Pancreas (tissue), 10 donors: ENCODE measurements at regions not wholly inside any gene's neighbourhood (a gene's known extent, or its start where the extent isn't known, plus 50 kb on each side); places are given as distances from the start of the nearest gene placed in this dataset.

Source experiments
- ATAC-seq, 4 donors: fragments of 200-7000 bp; cut with Tn5 transposase; one replicate each; pipeline versions ENCODE4 v1.8.0 to v1.9.1; 2020; ENCODE audit warnings: mild to moderate bottlenecking in 4 of 4, moderate library complexity in 4 of 4
- DNase-seq, 6 donors: peaks; one replicate each; pipeline ENCODE4 v3.0.0-alpha.2; 2020
- FAIRE-seq: peaks from 2 replicates; lab custom pipeline; 2012; peaks lifted over from hg19 to GRCh38; lab: Jason Lieb, UNC
- H3K27ac ChIP-seq, 4 donors: fragments of 200-600 bp; sonication (generic); 1 replicate in 3 of 4; 2 replicates in 1 of 4; pipeline versions ENCODE4 v1.5.0 to v1.8.0; 2020
- H3K27me3 ChIP-seq, 4 donors: fragments of 200-600 bp; one replicate each; pipeline ENCODE4 v1.8.0; 2021
- H3K36me3 ChIP-seq, 3 donors: fragments of 200-600 bp; sonication (generic) in 1 of 3; one replicate each; pipeline versions ENCODE4 v1.5.0 to v1.8.0; 2020 to 2021
- H3K4me1 ChIP-seq, 3 donors: fragments of 200-600 bp; one replicate each; pipeline ENCODE4 v1.8.0; 2021
- H3K4me3 ChIP-seq, 4 donors: fragments of 200-600 bp; sonication (generic) in 2 of 4; one replicate each; pipeline versions ENCODE4 v1.5.0 to v1.8.0; 2020 to 2021
- H3K9me3 ChIP-seq, 4 donors: fragments of 200-600 bp; one replicate each; pipeline ENCODE4 v1.8.0; 2021
- WGBS, 2 donors: extraction: QIAGEN DNeasy Blood & Tissue Kit; methylation state at CpG; one replicate each; pipeline ENCODE4 v1.1.7; 2013; 5-methylcytosine and 5-hydroxymethylcytosine counted together
- intact Hi-C, 3 donors: fragments of 100-400 bp; cut with DNase I; formaldehyde crosslinking; loops; one replicate each; pipeline versions ENCODE4 v1.11.1 to v1.14.2; 2022
- TF ChIP-seq, protein P1 (sequence below), 4 donors: fragments of 200-600 bp; sonication (generic) in 3 of 4; IDR thresholded peaks; one replicate each; pipeline versions ENCODE4 v1.5.0 to v1.8.0; 2021; ENCODE audit warnings: antibody characterized with exemption in 4 of 4
- donor health status: healthy with polysubstance abuse.
- donor health status: DM: no; HTN: no; CAD: no; lungs with moderate emphysema.
- donor health status: DM: no; HTN: no; CAD: no.
- donor health status: control.
- donor health status: control.
- donor health status: Bipolar disorder and iron deficiency.
- donor health status: DM: yes; HTN: yes; CAD: no.
- donor health status: DM: no; HTN: no; CAD: no.
- donor health status: DM: no; HTN: no; CAD: no.
- donor health status: DM: yes; HTN: yes; CAD: no.

DNA sequence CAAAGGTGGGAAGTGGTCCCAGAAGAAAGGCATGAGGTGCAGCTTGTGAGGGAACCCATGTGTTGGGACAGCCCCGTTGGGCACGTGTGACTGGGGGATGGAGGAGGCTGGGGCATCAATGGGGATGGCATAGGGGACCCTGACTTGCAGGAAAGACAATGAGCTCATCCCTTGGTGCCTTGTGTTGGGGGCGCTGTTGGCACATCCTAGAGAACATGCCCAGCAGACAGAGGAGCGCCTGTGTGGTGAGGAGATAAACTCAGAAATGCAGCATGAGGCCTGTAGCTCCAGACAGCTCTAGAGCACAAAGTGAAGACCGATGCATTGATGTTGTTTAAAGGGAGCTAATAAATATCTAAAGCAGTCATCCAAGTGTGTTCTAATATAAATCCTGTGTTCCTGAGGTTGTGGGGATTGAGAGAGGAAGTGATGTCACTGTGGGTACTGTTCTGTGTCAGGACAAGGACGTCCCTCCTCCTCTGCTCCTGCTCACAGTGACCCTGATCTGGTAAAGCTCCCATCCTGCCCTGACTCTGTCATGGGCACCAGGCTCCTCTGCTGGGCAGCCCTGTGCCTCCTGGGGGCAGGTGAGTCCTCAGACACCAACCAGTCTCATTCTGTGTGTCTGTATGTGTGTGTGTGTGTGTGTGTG lies 126.1 kb upstream of the PRSS58 start:
- WGBS, 2 donors: 77 to 84% methylated on average over 6 of the region's 6 CpGs
- Histone ChIP-seq H3K27me3 (no peaks in the 10 kb centered on the region), H3K4me1 (no peaks in the 10 kb centered on the region), H3K4me3 (no peak overlapping the region), H3K27ac (no peak overlapping the region), H3K9me3 (no peaks in the 10 kb centered on the region), H3K36me3 (no peaks in the 10 kb centered on the region)
- FAIRE-seq (no peak), DNase-seq (no peak), ATAC-seq (peak in 1 of 4 donors; percentile 6)
- TF ChIP-seq, protein P1, sequence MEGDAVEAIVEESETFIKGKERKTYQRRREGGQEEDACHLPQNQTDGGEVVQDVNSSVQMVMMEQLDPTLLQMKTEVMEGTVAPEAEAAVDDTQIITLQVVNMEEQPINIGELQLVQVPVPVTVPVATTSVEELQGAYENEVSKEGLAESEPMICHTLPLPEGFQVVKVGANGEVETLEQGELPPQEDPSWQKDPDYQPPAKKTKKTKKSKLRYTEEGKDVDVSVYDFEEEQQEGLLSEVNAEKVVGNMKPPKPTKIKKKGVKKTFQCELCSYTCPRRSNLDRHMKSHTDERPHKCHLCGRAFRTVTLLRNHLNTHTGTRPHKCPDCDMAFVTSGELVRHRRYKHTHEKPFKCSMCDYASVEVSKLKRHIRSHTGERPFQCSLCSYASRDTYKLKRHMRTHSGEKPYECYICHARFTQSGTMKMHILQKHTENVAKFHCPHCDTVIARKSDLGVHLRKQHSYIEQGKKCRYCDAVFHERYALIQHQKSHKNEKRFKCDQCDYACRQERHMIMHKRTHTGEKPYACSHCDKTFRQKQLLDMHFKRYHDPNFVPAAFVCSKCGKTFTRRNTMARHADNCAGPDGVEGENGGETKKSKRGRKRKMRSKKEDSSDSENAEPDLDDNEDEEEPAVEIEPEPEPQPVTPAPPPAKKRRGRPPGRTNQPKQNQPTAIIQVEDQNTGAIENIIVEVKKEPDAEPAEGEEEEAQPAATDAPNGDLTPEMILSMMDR (IDR thresholded peaks at IDR 0.05): no peak
- intact Hi-C loops: no loop called here

DNA sequence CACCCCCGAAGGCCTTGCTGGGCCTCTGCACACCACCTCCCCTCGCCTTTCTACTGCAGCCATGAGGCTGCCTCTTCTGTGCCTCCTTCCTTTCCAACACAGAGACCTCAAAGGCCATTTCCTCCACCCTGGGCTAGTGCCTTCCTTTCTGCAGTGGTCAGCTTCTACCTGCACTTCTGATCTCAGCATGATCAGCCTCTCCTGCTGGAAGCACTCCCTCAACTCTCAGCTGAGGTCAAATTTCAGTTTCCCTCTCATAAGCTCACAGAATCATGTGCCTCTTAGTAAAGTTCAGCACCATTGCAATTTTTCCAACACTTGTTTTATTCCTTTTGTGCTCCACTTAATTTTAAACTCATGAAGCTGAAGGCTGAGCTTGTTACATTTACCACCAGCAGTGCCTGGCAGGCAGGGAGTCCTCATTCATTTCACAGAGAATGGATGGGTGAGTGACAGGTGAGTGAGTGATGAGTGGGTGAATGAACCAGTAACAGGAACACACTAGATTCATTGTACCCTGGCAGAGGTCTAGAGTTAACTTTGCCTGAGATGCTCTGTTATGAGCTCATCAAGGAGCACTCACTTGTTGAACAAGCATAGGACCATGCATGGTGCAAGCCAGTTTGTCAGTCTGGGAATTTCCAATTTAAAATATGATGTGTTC lies 124.0 kb upstream of the PRSS58 start:
- H3K9me3 ChIP-seq: no peaks in the 10 kb centered on the region
- no peaks in the 10 kb centered on the region for H3K36me3 ChIP-seq
- H3K27me3 ChIP-seq: no peaks in the 10 kb centered on the region
- H3K27ac ChIP-seq: no peak overlapping the region
- ATAC-seq: no peak
- intact Hi-C loops: no loop called here
- WGBS, 2 donors: 93 to 95% methylated on average over 2 of the region's 2 CpGs
- TF ChIP-seq, protein P1 (IDR thresholded peaks at IDR 0.05): no peak
- H3K4me1 ChIP-seq: no peaks in the 10 kb centered on the region
- FAIRE-seq: no peak
- no peak for DNase-seq
- no peak overlapping the region for H3K4me3 ChIP-seq

DNA sequence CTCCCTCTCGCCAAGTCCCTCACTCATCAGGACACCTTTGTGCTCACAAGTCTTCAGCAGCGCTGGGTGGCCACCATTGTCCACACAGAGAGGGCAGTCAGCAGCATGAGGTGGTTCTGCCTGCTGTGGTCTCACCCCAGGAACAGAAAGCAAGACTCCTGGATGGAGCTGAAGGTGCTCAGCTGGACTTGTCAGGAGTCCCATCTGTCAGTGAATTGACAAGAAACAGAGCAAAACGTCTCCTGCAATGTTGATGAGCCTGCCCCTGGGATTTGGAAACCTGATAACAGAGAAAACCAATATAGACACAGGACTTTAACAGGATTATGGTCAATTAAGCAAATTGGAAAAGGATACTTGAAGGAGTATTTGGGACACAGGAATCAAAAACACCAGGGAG lies 122.2 kb upstream of the PRSS58 start:
- ATAC-seq (no peak), DNase-seq (no peak), FAIRE-seq (no peak)
- TF ChIP-seq, protein P1 (IDR thresholded peaks at IDR 0.05): no peak
- Histone ChIP-seq H3K4me1 (peaks cover 0 to 5% (median 0%) of the 10 kb centered on the region in 3 donors), H3K36me3 (no peaks in the 10 kb centered on the region), H3K9me3 (no peaks in the 10 kb centered on the region), H3K4me3 (no peak overlapping the region), H3K27ac (no peak overlapping the region), H3K27me3 (no peaks in the 10 kb centered on the region)
- WGBS, 2 donors: 64 to 69% methylated on average over 3 of the region's 3 CpGs
- intact Hi-C loops: no loop called here

DNA sequence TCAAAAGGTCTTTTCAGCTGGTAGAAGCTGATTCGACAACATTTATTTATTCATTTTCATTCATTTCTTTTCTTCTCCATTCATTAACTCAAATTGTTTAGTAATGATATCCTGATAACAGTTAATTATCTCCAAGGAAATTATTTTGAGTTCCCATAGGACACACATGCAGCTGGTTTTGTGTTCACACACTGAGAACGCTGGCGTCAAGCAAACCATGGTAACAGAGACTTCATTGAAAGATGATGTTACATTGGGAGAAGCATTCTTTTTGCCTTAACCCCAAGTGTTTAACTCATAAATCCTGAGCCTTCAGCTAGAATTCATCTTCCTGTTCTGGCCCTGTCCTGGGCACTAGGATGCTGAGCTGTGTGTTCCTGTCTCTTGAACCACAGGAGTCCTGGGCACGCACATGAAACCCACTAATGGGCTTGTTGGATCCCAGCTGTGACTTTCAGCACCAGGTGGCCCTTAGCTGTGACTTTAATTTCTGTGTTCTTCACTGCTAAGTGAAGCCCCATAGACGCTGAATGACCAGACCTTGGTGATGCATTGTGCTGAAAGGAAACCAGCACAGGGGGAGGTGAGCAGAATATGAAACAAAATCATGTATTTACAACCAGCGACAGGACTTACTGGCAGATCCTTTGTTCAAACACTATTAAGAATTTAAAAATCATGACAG lies 121.5 kb upstream of the PRSS58 start:
- H3K27me3 ChIP-seq: no peaks in the 10 kb centered on the region
- H3K4me3 ChIP-seq: no peak overlapping the region
- H3K9me3 ChIP-seq: no peaks in the 10 kb centered on the region
- FAIRE-seq: no peak
- 85 to 88% methylated on average over 6 of the region's 6 CpGs for WGBS, 2 donors
- no peak overlapping the region for H3K27ac ChIP-seq
- H3K36me3 ChIP-seq: no peaks in the 10 kb centered on the region
- ATAC-seq: no peak
- peaks cover 0 to 5% (median 0%) of the 10 kb centered on the region in 3 donors for H3K4me1 ChIP-seq
- no peak for DNase-seq
- TF ChIP-seq, protein P1 (IDR thresholded peaks at IDR 0.05): no peak
- intact Hi-C loops: no loop called here
